IMR-90 (cell line): ENCODE measurements at regions not wholly inside any gene's neighbourhood (a gene's known extent, or its start where the extent isn't known, plus 50 kb on each side); places are given as distances from the start of the nearest gene placed in this dataset.

Experiments used
- ATAC-seq: fragments of 200-7000 bp; cut with Tn5 transposase; 2 replicates; pipeline ENCODE4 v1.9.1; 2020; ENCODE audit warnings: low read depth, mild to moderate bottlenecking, moderate library complexity
- BruUV-seq: library from RNA; stranded (reverse); fragments of 400-500 nt; replicated peaks from 2 replicates; lab custom pipeline; 2021; lab: Mats Ljungman, UMichigan
- CTCF ChIA-PET: fragments of 300-600 bp; formaldehyde crosslinking; extraction: SDS; loops from one replicate; lab custom pipeline; 2021; ENCODE audit warnings: antibody characterized with exemption; lab: Yijun Ruan, JAX
- POLR2A ChIA-PET: fragments of 300-600 bp; sonication (Branson Sonifier 250); formaldehyde crosslinking; loops from one replicate; lab custom pipeline; 2022; ENCODE audit warnings: antibody characterized with exemption; ENCODE audit not compliant: unreplicated experiment; lab: Charles Lee
- DNase-seq: peaks from one replicate; pipeline ENCODE4 v3.0.0; 2013
- H2AFZ ChIP-seq: replicated peaks from 2 replicates; pipeline ENCODE3; 2013; ENCODE audit warnings: low read length, mild to moderate bottlenecking; ENCODE audit not compliant: poor library complexity
- H2AK5ac ChIP-seq: 2 replicates; pipeline ENCODE4 v1.6.1; 2013; ENCODE audit warnings: low read depth, low read length, inconsistent platforms
- H2AK9ac ChIP-seq: replicated peaks from 2 replicates; pipeline ENCODE3; 2013; ENCODE audit warnings: mild to moderate bottlenecking, low read depth, low read length, moderate library complexity; ENCODE audit not compliant: poor library complexity
- H2BK120ac ChIP-seq: 2 replicates; pipeline ENCODE4 v1.6.1; 2013; ENCODE audit warnings: low read depth, low read length, inconsistent platforms
- H2BK15ac ChIP-seq: 3 replicates; pipeline ENCODE4 v1.6.1; 2013; ENCODE audit warnings: low read depth, low read length, inconsistent platforms
- H2BK20ac ChIP-seq: 2 replicates; pipeline ENCODE4 v1.6.1; 2013; ENCODE audit warnings: low read depth, mild to moderate bottlenecking, inconsistent platforms, low read length, moderate library complexity
- H2BK5ac ChIP-seq: 2 replicates; pipeline ENCODE4 v1.6.1; 2013; ENCODE audit warnings: mild to moderate bottlenecking, low read depth, low read length, inconsistent platforms; ENCODE audit not compliant: poor library complexity, severe bottlenecking
- H3K14ac ChIP-seq: replicated peaks from 2 replicates; pipeline ENCODE4 v1.6.1; 2013; ENCODE audit warnings: low read depth, low read length, inconsistent platforms
- H3K18ac ChIP-seq: 2 replicates; pipeline ENCODE4 v1.6.1; 2013; ENCODE audit warnings: low read depth, low read length, control low read depth
- H3K23ac ChIP-seq: 2 replicates; pipeline ENCODE4 v1.6.1; 2013; ENCODE audit warnings: low read depth, low read length, inconsistent platforms
- H3K27ac ChIP-seq: 2 replicates; pipeline ENCODE4 v1.5.1; 2013; ENCODE audit warnings: mild to moderate bottlenecking, control low read depth, low read length; ENCODE audit not compliant: insufficient read depth
- H3K27me3 ChIP-seq: 2 replicates; pipeline ENCODE4 v1.6.1; 2013; ENCODE audit warnings: low read length; ENCODE audit not compliant: control insufficient read depth, insufficient read depth
- H3K36me3 ChIP-seq: 2 replicates; pipeline ENCODE4 v1.6.1; 2013; ENCODE audit warnings: low read length, mixed read lengths; ENCODE audit not compliant: control insufficient read depth, insufficient read depth
- H3K4ac ChIP-seq: 2 replicates; pipeline ENCODE4 v1.6.1; 2013; ENCODE audit warnings: low read depth, low read length, inconsistent platforms
- H3K4me1 ChIP-seq: 2 replicates; pipeline ENCODE4 v1.6.1; 2013; ENCODE audit warnings: low read length, mixed read lengths; ENCODE audit not compliant: control insufficient read depth, insufficient read depth
- H3K4me2 ChIP-seq: 2 replicates; pipeline ENCODE4 v1.6.1; 2013; ENCODE audit warnings: low read depth, mild to moderate bottlenecking, control low read depth, low read length, moderate library complexity
- H3K4me3 ChIP-seq: 2 replicates; pipeline ENCODE4 v1.5.1; 2013; ENCODE audit warnings: low read depth, mild to moderate bottlenecking, control low read depth, low read length, moderate library complexity; ENCODE audit not compliant: insufficient read depth
- H3K56ac ChIP-seq: 2 replicates; pipeline ENCODE4 v1.6.1; 2013; ENCODE audit warnings: low read length, inconsistent platforms; ENCODE audit not compliant: insufficient read depth; ENCODE audit errors: extremely low read depth
- H3K79me1 ChIP-seq, 2 experiments: 2 replicates each; pipeline ENCODE4 v1.6.1; 2013; ENCODE audit warnings: low read length in 2 of 2, inconsistent platforms in 1 of 2, low read depth in 1 of 2
- H3K9ac ChIP-seq: 2 replicates; pipeline ENCODE4 v1.6.1; 2013; ENCODE audit warnings: low read depth, low read length, control low read depth
- H3K9me1 ChIP-seq: 2 replicates; pipeline ENCODE4 v1.6.1; 2013; ENCODE audit warnings: low read length, inconsistent platforms; ENCODE audit not compliant: insufficient read depth
- H3K9me3 ChIP-seq: 2 replicates; pipeline ENCODE4 v1.6.1; 2013; ENCODE audit warnings: low read length; ENCODE audit not compliant: control insufficient read depth, insufficient read depth
- H4K20me1 ChIP-seq: 2 replicates; pipeline ENCODE4 v1.6.1; 2013; ENCODE audit warnings: low read length, inconsistent platforms; ENCODE audit not compliant: insufficient read depth
- H4K5ac ChIP-seq: 2 replicates; pipeline ENCODE4 v1.6.1; 2013; ENCODE audit warnings: mild to moderate bottlenecking, low read depth, low read length, control low read depth
- H4K8ac ChIP-seq, 2 experiments: 2 replicates each; pipeline ENCODE4 v1.6.1; 2013; ENCODE audit warnings: low read depth in 2 of 2, low read length in 2 of 2, control low read depth in 1 of 2, inconsistent platforms in 1 of 2
- H4K91ac ChIP-seq: 2 replicates; pipeline ENCODE4 v1.6.1; 2013; ENCODE audit warnings: low read depth, low read length, inconsistent platforms; ENCODE audit not compliant: insufficient read depth
- BHLHE40 ChIP-seq: fragments of 150-350 bp; IDR thresholded peaks from 2 replicates; pipeline ENCODE4 v1.6.1; 2016; ENCODE audit warnings: mild to moderate bottlenecking, low read depth, low read length
- CEBPB ChIP-seq: IDR thresholded peaks from 2 replicates; pipeline ENCODE4 v1.6.1; 2012; ENCODE audit warnings: low read depth, low read length, improper control_type of control experiment
- CHD1 ChIP-seq: IDR thresholded peaks from 2 replicates; pipeline ENCODE4 v1.6.1; 2012; ENCODE audit warnings: low read depth, low read length, improper control_type of control experiment
- CTCF ChIP-seq: conservative IDR thresholded peaks from 2 replicates; pipeline ENCODE4 v1.5.1; 2012; ENCODE audit warnings: mild to moderate bottlenecking, low read depth, low read length, improper control_type of control experiment
- FOS ChIP-seq: fragments of 150-350 bp; IDR thresholded peaks from 2 replicates; pipeline ENCODE4 v1.6.1; 2016; ENCODE audit warnings: low read depth, low read length
- MAFK ChIP-seq: IDR thresholded peaks from 2 replicates; pipeline ENCODE4 v1.6.1; 2012; ENCODE audit warnings: low read depth, low read length, improper control_type of control experiment
- NFE2L2 ChIP-seq: fragments of 150-350 bp; IDR thresholded peaks from 2 replicates; pipeline ENCODE4 v1.6.1; 2016; ENCODE audit warnings: low read depth, mild to moderate bottlenecking, low read length
- RAD21 ChIP-seq: IDR thresholded peaks from 2 replicates; pipeline ENCODE4 v1.6.1; 2012; ENCODE audit warnings: low read length, improper control_type of control experiment
- RCOR1 ChIP-seq: IDR thresholded peaks from 2 replicates; pipeline ENCODE4 v1.6.1; 2012; ENCODE audit warnings: mild to moderate bottlenecking, low read length, improper control_type of control experiment; ENCODE audit not compliant: insufficient replicate concordance
- SMC3 ChIP-seq: fragments of 150-350 bp; IDR thresholded peaks from 2 replicates; pipeline ENCODE4 v1.6.1; 2016; ENCODE audit warnings: low read depth, mild to moderate bottlenecking, antibody characterized with exemption, low read length, moderate library complexity
- USF2 ChIP-seq: fragments of 150-350 bp; IDR thresholded peaks from 2 replicates; pipeline ENCODE4 v1.6.1; 2017; ENCODE audit warnings: mild to moderate bottlenecking, antibody characterized with exemption, low read length, low read depth
- WGBS, 2 experiments: methylation state at CpG; one replicate each; pipeline versions ENCODE4 v1.1.5 to v1.1.7; 2013; ENCODE audit warnings: missing lambda C conversion rate in 2 of 2; ENCODE audit not compliant: insufficient read length in 1 of 2; ENCODE audit errors: extremely low coverage in 2 of 2; 5-methylcytosine and 5-hydroxymethylcytosine counted together
- dilution Hi-C: fragments of 300-500 bp; cut with HindIII; formaldehyde crosslinking; loops from one replicate; pipeline ENCODE4 v1.14.3; 2018; ENCODE audit warnings: low sequenced_read_pairs; ENCODE audit not compliant: unreplicated experiment
- in situ Hi-C: fragments of 300-500 bp; cut with MboI; formaldehyde crosslinking; loops from 3 replicates; pipeline ENCODE4 v1.14.3; 2019; ENCODE audit warnings: low sequenced_read_pairs, inconsistent platforms, mixed read lengths
- intact Hi-C: fragments of 100-400 bp; cut with micrococcal nuclease; formaldehyde crosslinking; loops from 2 replicates; pipeline ENCODE4 v1.10.0; 2022

GRCh38 chr3:6189384-6189783 lies 671.5 kb upstream of the GRM7 start:
- CTCF ChIA-PET, result no interaction called here
- dilution Hi-C loops, result no loop called here

More at GRCh38 chr3:6189384-6189783, 671.5 kb upstream of the GRM7 start:
- Histone ChIP-seq H2BK5ac (no peak overlapping the region), H4K91ac (no peak overlapping the region), H2BK20ac (no peak overlapping the region), H3K56ac (no peak overlapping the region), H3K14ac (no peak overlapping the region), H3K27me3 (no peaks in the 10 kb centered on the region), H3K9me3 (no peaks in the 10 kb centered on the region; the same call in 1 of the 2 replicates), H4K20me1 (no peaks in the 10 kb centered on the region), H3K36me3 (no peaks in the 10 kb centered on the region), H2BK15ac (no peak overlapping the region), H3K23ac (no peak overlapping the region), H4K8ac (no peak overlapping the region), H3K4me3 (no peak overlapping the region), H2AK5ac (no peak overlapping the region), H3K9ac (no peak overlapping the region), H4K5ac (no peak overlapping the region), H3K4me2 (no peak overlapping the region), H2AK9ac (no peak overlapping the region), H3K18ac (no peak overlapping the region), H2AFZ (no peak overlapping the region), H3K4ac (no peak overlapping the region), H3K79me1 (no peaks in the 10 kb centered on the region), H3K9me1 (no peaks in the 10 kb centered on the region), H3K4me1 (no peaks in the 10 kb centered on the region), H2BK120ac (no peak overlapping the region), H3K27ac (no peak overlapping the region)
- ATAC-seq (no peak), DNase-seq (no peak)
- intact Hi-C loops, result no loop called here
- no CpG with 5 or more reads among the region's 1 CpG for WGBS, 2 experiments
- POLR2A ChIA-PET, result no interaction called here
- BruUV-seq, result no TSS peak
- TF ChIP-seq CHD1 (no peak), BHLHE40 (no peak), SMC3 (no peak), MAFK (no peak), USF2 (no peak), CEBPB (no peak), RAD21 (no peak), NFE2L2 (no peak), RCOR1 (no peak), CTCF (no peak), FOS (no peak)
- in situ Hi-C loops, result no loop called here
